ENCODE measurements at regions not wholly inside any gene's neighbourhood (a gene's known extent, or its start where the extent isn't known, plus 50 kb on each side); places are given as distances from the start of the nearest gene placed in this dataset.

GRCh38 chr2:128436479-128437203 lies 118.0 kb upstream of the HS6ST1 start:
- DNase-seq (ENCODE audit: low read depth in 2 of 2) = no peak

DNA sequence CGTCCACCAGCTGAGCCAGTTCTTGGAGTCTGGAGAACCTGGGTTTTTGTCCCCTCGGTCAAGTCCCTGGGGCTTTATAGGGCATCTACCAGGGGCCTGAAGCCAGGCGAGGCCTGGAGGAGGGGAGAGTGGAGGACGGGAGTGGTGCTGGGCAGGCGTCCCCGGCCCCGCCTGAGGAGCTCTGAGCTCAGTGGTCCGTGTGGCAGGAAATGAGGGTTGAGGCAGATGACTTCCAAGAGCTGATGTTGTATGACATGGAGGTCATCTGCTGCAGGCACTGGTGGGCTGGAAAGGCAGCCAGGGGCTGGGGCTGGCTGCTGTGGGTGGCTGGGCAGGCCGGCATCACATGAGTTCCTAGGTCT lies 118.5 kb upstream of the HS6ST1 start:
- DNase-seq (ENCODE audit: low read depth in 2 of 2) = no peak

DNA sequence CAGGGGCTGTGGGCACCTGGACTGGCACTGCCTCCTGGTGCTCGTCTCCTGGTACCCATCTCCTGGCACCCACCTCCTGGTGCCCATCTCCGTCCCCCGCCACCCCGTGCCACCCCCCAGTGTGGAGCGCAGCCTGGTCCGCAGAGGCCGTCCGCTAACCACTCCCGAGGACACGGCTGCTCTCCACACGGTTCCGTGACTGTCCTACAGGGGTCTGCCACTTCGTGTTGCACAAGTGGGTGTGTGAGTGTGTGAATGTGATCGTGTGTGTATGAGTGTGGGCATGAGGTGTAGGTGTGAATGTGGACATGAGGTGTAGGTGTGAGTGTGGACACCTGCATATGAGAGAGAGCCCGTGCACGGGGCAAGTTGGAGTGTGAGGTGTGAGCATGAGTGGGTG lies 119.4 kb upstream of the HS6ST1 start:
- DNase-seq (ENCODE audit: low read depth in 2 of 2) = no peak

DNA sequence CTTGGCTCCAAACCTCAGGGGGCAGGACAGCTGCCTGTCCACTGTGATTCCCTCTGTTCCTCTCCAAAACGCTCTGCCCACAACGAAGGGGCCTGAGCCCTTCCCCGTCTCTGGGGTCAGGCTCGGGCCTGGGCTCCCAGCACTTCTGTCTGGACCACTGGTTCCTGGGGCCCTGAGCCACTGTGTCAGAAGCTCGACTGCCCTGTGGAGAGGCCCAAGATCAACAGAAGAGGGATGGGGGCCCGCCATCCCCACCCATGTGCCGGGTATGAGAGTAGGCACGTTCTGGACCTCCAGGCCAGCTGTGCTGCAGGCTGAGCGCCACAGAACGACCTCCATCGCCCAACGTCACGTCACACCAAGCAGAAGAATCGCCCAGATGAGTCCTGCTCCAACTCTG lies 119.9 kb upstream of the HS6ST1 start:
- no peak for DNase-seq (ENCODE audit: low read depth in 2 of 2)

DNA sequence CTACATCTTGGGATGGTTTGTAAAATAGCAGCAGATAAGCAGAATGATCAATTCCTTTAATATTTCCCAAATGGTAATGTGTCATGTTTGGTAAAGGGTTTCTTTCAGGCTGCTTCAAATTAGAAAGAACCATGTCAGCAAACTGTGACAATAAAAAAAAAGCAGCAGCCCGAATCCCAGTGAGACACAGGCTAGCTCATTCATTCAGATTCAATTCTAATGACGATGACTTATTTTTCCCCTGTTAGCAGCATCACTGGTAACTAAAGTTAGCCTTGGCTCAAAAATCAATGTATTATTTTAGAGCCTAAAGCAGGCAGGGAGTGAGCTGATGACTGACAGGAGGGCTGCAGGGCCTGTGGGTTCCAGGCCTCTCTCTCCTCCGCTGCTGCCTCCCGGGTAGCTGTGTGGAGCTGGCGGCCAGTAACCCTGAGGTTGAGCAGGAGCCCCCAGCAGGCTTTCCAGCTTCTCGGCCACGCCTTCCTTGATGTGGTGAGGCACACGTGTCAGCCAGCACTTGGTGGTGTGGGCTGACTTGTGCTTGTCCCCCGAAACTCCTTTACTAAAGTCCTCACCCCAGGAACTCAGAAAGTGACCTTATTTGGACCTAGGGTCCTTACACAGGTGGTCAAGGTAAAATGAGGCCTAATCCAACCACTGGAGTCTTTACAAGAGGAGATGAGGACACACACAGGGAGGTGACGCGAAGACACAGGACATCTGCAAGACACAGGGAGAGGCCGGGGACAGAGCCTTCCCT lies 120.5 kb upstream of the HS6ST1 start:
- no peak for DNase-seq (ENCODE audit: low read depth in 2 of 2)

GRCh38 chr2:128439791-128440665 lies 121.4 kb upstream of the HS6ST1 start:
- no peak for DNase-seq (ENCODE audit: low read depth in 2 of 2)

- no peak for DNase-seq (ENCODE audit: low read depth in 2 of 2)
Measured at GRCh38 chr2:128440666-128441340, 122.1 kb upstream of the HS6ST1 start.

- no peak for DNase-seq (ENCODE audit: low read depth in 2 of 2)
Measured at GRCh38 chr2:128441341-128442052, 122.8 kb upstream of the HS6ST1 start.

GRCh38 chr2:128442053-128442751 lies 123.5 kb upstream of the HS6ST1 start:
- DNase-seq (ENCODE audit: low read depth in 2 of 2) = no peak

- no peak for DNase-seq (ENCODE audit: low read depth in 2 of 2)
Measured at GRCh38 chr2:128442891-128443302, 124.2 kb upstream of the HS6ST1 start.

GRCh38 chr2:128444121-128444771 lies 125.6 kb upstream of the HS6ST1 start:
- no peak for DNase-seq (ENCODE audit: low read depth in 2 of 2)

DNA sequence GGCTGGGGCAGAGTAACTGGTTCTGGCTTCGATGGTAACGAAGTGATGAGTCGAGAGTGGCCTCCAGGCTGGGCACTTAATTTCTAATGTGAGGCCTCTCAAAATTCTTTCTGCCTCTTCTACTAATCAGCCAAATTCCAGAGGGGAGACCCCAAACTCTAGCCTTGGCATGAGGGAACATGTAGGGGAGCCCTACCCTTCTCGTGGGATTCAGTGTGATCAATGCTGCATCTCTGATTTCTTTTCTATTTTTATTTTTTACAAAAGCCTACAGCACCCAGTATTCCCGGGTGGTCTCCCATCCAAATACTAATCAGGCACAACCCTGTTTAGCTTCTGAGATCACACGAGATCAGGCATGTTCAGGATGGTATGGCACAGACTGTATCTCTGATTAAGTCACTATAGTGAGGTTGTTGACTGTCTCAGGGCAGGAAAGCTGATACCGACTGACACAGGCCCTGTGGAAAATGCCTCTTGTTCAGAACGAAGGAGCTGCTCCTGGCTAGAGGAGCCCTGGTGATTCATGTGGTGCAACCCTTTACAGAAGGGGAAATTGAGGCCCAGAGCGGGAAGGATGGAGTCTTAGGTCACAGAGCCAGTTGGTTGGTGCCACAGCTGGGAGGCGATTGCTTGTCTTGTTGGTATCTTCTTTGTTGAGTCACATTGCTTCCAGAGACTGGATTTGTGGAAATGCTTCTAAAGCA lies 126.3 kb upstream of the HS6ST1 start:
- no peak for DNase-seq (ENCODE audit: low read depth in 2 of 2)

GRCh38 chr2:128445523-128445900 lies 126.8 kb upstream of the HS6ST1 start:
- DNase-seq (ENCODE audit: low read depth in 2 of 2) = no peak

DNA sequence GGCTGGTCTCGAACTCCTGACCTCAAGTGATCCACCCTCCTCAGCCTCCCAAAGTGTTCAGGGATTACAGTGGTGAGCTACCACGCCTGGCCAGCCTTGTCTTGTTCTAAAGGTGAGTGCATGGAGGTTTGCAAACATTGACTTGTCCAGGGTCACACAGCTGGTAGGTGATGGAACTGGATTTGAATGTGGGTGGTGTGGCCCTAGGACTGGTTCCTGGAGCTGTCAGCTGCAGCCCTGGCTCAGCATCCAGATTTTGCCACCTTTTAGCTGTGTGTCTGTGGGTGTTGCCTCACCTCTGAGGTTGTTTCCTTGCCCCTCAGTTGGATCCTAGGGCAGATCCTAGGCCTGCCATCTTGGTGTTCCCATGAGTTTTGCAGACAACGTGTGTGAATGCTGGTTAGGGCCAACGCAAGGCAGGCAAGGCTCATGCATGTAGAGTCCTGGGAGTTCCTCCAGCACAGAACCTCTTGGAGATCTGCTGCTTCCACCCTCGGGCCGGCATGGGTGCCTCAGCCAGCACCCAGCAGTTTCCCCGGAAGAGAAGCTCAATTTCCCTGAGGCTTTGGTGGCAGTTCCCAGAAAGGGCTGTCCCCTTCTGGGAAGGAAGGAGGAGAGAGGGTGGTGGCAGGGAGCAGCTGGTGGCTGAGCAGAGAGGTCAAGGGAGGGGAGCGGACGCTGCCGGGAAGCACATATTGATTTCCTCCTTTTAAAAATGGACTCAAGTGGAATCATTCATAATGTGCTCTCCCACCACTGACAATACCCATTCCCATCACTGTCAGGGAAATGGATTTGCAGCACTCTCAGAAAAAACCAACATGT lies 127.6 kb upstream of the HS6ST1 start:
- DNase-seq (ENCODE audit: low read depth in 2 of 2) = no peak

DNA sequence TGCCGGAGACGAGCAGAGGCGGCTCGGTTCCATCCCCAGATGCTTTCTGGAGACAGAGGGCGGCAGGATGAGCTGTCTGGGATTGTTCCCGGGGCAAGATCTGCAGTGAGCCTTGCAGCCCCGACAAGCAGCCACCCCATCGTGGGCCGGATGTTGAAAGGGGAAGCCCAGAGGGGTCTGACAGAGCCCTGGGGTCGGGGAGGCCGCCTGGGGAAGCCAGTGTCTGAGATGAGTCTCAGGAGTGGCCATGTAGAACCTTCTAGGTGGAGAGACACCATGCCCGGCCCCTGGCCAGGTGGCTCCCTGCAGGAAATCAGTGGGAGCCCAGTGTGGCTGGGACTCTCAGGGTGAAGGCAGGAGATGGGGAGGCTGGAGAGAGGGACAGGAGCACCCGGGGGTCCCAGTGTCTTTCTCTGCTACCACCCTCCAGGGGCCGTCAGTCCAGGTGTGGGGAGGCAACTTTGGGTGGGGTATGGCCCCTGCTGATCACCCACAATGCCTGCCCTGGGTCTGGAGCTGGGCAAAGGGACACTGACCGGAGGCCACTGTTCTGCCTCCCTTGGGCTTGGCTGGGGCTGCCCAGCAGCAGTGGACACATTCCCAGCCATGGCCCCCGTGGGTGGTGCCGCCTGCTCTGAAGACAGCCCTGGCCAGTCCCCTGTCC lies 128.3 kb upstream of the HS6ST1 start:
- DNase-seq (ENCODE audit: low read depth in 2 of 2) = no peak

GRCh38 chr2:128447538-128447995 lies 128.9 kb upstream of the HS6ST1 start:
- no peak for DNase-seq (ENCODE audit: low read depth in 2 of 2)

DNA sequence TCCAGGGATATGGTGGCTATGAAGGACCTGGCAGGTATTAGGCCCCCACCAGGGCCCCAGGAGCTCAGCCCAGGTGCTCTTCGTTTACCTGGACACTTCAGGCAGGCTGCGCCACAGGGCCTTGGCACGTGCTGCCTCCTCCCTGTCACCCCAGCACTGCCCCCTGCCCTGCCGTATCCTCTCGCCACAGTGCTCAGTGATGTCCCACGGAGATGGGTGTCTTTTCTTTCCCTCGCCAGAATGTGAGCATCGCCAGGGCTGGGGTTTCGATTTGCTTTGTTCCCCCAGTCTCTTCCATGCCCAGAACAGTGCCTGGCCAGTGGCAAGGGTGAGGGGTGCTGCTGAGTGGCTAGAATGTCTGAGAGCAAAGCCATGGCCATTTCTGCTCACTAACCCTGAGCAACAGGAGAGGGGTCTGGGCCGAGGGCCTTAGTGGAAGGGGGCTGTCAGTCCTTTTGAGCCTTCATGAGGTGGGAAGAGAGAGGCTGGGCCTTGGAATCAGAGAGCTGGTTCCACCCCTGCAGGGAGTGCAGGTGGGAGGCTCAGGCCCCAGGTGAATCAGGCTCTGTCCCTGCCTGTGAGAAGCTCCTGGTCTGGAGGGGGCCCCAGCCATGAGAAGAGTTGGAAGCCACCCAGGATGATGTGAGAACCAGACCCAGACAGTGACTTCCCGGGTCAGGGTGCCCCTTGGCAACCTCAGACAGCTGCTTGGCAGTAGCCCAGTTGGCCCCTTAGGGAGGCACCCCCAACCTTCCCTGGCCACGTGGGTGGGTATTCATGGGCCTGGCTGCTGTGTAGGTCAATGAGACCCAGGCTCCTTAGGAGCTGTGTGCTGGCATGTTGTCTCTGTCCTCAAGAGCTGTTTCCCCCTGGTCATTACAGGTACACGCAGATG lies 129.9 kb upstream of the HS6ST1 start:
- no peak for DNase-seq (ENCODE audit: low read depth in 2 of 2)

Data from stimulated activated CD8-positive, alpha-beta memory T cell treated with anti-CD3 and anti-CD28 coated beads, Interleukin-2, amount 100 ng/mL, for 1 hour (primary cell).